ENCODE measurements at regions not wholly inside any gene's neighbourhood (a gene's known extent, or its start where the extent isn't known, plus 50 kb on each side); places are given as distances from the start of the nearest gene placed in this dataset.
"Not testable (repeated sequence)": the region's sequence is repeated elsewhere in the genome, so short reads cannot be mapped to it uniquely, and the experiment has no call there.

DNA sequence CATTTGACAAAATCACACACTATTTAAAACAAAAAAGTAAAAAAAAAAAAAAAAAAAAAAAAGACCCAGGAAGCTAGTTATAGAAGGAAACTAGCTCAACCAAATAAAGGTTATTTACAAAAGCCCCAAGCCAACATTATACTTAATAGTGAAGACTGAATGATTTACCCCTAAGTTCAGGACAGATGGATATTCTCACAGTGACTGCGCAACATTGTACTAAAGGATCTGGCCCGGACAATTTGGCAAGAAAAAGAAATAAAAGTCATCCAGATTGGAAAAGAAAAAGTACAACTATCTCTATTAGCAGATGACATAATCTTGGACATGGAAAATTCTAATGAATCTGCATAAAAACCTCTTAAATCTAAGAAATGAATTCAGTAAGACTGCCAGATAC is 936.0 kb upstream of the ADAMTS5 start:
- TF ChIP-seq, protein P1, sequence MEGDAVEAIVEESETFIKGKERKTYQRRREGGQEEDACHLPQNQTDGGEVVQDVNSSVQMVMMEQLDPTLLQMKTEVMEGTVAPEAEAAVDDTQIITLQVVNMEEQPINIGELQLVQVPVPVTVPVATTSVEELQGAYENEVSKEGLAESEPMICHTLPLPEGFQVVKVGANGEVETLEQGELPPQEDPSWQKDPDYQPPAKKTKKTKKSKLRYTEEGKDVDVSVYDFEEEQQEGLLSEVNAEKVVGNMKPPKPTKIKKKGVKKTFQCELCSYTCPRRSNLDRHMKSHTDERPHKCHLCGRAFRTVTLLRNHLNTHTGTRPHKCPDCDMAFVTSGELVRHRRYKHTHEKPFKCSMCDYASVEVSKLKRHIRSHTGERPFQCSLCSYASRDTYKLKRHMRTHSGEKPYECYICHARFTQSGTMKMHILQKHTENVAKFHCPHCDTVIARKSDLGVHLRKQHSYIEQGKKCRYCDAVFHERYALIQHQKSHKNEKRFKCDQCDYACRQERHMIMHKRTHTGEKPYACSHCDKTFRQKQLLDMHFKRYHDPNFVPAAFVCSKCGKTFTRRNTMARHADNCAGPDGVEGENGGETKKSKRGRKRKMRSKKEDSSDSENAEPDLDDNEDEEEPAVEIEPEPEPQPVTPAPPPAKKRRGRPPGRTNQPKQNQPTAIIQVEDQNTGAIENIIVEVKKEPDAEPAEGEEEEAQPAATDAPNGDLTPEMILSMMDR (IDR thresholded peaks at IDR 0.05) = not testable (repeated sequence)
- not testable (repeated sequence) for TF ChIP-seq POLR2A (IDR thresholded peaks at IDR 0.05); EP300 (IDR thresholded peaks at IDR 0.05; ENCODE audit: low read depth)
- peak; percentile 10 to 66 (median 50) for TF ChIP-seq POLR2AphosphoS5 (IDR thresholded peaks at IDR 0.05)

Measured in transverse colon (tissue), 4 donors.